ENCODE measurements at regions not wholly inside any gene's neighbourhood (a gene's known extent, or its start where the extent isn't known, plus 50 kb on each side); places are given as distances from the start of the nearest gene placed in this dataset.
"Not testable (repeated sequence)": the region's sequence is repeated elsewhere in the genome, so short reads cannot be mapped to it uniquely, and the experiment has no call there.

GRCh38 chr1:157249326-157249725, 111.1 kb upstream of the ETV3 start:
- H4K20me1 ChIP-seq (ENCODE audit: insufficient read depth, low read length, poor library complexity, severe bottlenecking), result no peaks in the 10 kb centered on the region
- H3K4me2 ChIP-seq (ENCODE audit: low read depth, low read length, poor library complexity, severe bottlenecking), result no peak overlapping the region
- H3K79me2 ChIP-seq (ENCODE audit: insufficient read depth, low read length), result no peaks in the 10 kb centered on the region
- no peak for TF ChIP-seq EZH2phosphoT487 (IDR thresholded peaks at IDR 0.05; ENCODE audit: borderline replicate concordance)
- no peak for TF ChIP-seq CTCF (conservative IDR thresholded peaks at IDR 0.05; ENCODE audit: low read length)
- H3K4me1 ChIP-seq (ENCODE audit: insufficient read depth, low read length, poor library complexity, severe bottlenecking), result no peaks in the 10 kb centered on the region
- no peak overlapping the region for H3K9ac ChIP-seq (ENCODE audit: low read depth, low read length, poor library complexity, severe bottlenecking)
- H3K9me3 ChIP-seq (ENCODE audit: insufficient read depth, low read depth, low read length), result peaks cover 4% of the 10 kb centered on the region; the same call in 1 of the 2 replicates
- H3K27me3 ChIP-seq (ENCODE audit: insufficient read depth, low read length, poor library complexity, severe bottlenecking), result no peaks in the 10 kb centered on the region
- no peaks in the 10 kb centered on the region for H3K9me2 ChIP-seq (replicated peaks; ENCODE audit: low read depth, low read length)
- no peak overlapping the region for H2AFZ ChIP-seq (ENCODE audit: low read length)
- H3K36me3 ChIP-seq (ENCODE audit: insufficient read depth, low read length), result no peaks in the 10 kb centered on the region
- no peak overlapping the region for H3K4me3 ChIP-seq (ENCODE audit: low read length, poor library complexity, severe bottlenecking)
- H3F3A ChIP-seq (ENCODE audit: low read depth), result no peaks in the 10 kb centered on the region

DNA sequence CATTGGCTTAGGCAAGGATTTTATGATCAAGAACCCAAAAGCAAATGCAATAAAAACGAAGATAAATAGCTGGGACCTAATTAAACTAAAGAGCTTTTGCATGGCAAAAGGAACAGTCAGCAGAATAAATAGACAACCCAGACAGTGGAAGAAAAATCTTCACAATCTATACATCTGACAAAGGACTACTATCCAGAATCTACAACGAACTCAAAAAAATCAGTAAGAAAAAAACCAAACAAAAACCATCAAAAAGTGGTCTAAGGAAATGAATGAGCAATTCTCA, 109.5 kb upstream of the ETV3 start:
- not testable (repeated sequence) for H3K9me2 ChIP-seq (replicated peaks; ENCODE audit: low read depth, low read length); H3K9me3 ChIP-seq (ENCODE audit: insufficient read depth, low read depth, low read length); H2AFZ ChIP-seq (ENCODE audit: low read length); H3K4me1 ChIP-seq (ENCODE audit: insufficient read depth, low read length, poor library complexity, severe bottlenecking); H3K79me2 ChIP-seq (ENCODE audit: insufficient read depth, low read length); H3K4me3 ChIP-seq (ENCODE audit: low read length, poor library complexity, severe bottlenecking); H3K4me2 ChIP-seq (ENCODE audit: low read depth, low read length, poor library complexity, severe bottlenecking); H4K20me1 ChIP-seq (ENCODE audit: insufficient read depth, low read length, poor library complexity, severe bottlenecking); H3F3A ChIP-seq (ENCODE audit: low read depth); H3K9ac ChIP-seq (ENCODE audit: low read depth, low read length, poor library complexity, severe bottlenecking); H3K36me3 ChIP-seq (ENCODE audit: insufficient read depth, low read length); H3K27me3 ChIP-seq (ENCODE audit: insufficient read depth, low read length, poor library complexity, severe bottlenecking)

GRCh38 chr1:157247005-157247763, 109.0 kb upstream of the ETV3 start:
- TF ChIP-seq CTCF (conservative IDR thresholded peaks at IDR 0.05; ENCODE audit: low read length) (no peak), EZH2phosphoT487 (IDR thresholded peaks at IDR 0.05; ENCODE audit: borderline replicate concordance) (no peak)
- H3K4me3 ChIP-seq (ENCODE audit: low read length, poor library complexity, severe bottlenecking), result no peak overlapping the region
- no peaks in the 10 kb centered on the region for H3K9me2 ChIP-seq (replicated peaks; ENCODE audit: low read depth, low read length)
- H3K9me3 ChIP-seq (ENCODE audit: insufficient read depth, low read depth, low read length), result no peaks in the 10 kb centered on the region
- no peaks in the 10 kb centered on the region for H3K27me3 ChIP-seq (ENCODE audit: insufficient read depth, low read length, poor library complexity, severe bottlenecking)
- H3K9ac ChIP-seq (ENCODE audit: low read depth, low read length, poor library complexity, severe bottlenecking), result no peak overlapping the region
- no peaks in the 10 kb centered on the region for H3K4me1 ChIP-seq (ENCODE audit: insufficient read depth, low read length, poor library complexity, severe bottlenecking)
- no peaks in the 10 kb centered on the region for H3K79me2 ChIP-seq (ENCODE audit: insufficient read depth, low read length)
- H3K4me2 ChIP-seq (ENCODE audit: low read depth, low read length, poor library complexity, severe bottlenecking), result no peak overlapping the region
- H4K20me1 ChIP-seq (ENCODE audit: insufficient read depth, low read length, poor library complexity, severe bottlenecking), result no peaks in the 10 kb centered on the region
- no peaks in the 10 kb centered on the region for H3K36me3 ChIP-seq (ENCODE audit: insufficient read depth, low read length)
- no peaks in the 10 kb centered on the region for H3F3A ChIP-seq (ENCODE audit: low read depth)
- H2AFZ ChIP-seq (ENCODE audit: low read length), result no peak overlapping the region

DNA sequence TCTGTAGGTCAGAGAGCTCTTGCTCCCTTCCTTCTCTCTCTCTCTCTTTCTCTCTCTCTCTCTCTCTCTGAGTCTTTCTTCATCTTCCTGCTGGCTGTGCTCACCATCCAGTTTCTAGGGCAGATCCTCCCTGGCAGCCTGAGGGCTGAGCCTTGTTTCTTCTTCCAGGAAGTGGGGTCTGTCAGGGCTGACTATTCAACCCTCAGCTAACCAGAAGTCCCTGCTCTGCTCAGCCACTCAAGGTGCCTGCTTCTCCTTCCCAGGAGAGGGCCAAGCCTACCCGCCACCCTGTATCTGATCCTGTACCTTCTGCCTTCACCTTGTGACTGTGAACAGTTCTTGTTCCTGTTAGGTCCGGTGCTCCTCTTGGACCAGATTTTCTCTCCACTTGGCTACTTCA, 107.6 kb upstream of the ETV3 start:
- no peaks in the 10 kb centered on the region for H3K79me2 ChIP-seq (ENCODE audit: insufficient read depth, low read length)
- no peak overlapping the region for H3K4me2 ChIP-seq (ENCODE audit: low read depth, low read length, poor library complexity, severe bottlenecking)
- no peaks in the 10 kb centered on the region for H3K9me2 ChIP-seq (replicated peaks; ENCODE audit: low read depth, low read length)
- no peak overlapping the region for H3K9ac ChIP-seq (ENCODE audit: low read depth, low read length, poor library complexity, severe bottlenecking)
- no peak overlapping the region for H2AFZ ChIP-seq (ENCODE audit: low read length)
- TF ChIP-seq EZH2phosphoT487 (IDR thresholded peaks at IDR 0.05; ENCODE audit: borderline replicate concordance), result no peak
- no peak for TF ChIP-seq CTCF (conservative IDR thresholded peaks at IDR 0.05; ENCODE audit: low read length)
- H4K20me1 ChIP-seq (ENCODE audit: insufficient read depth, low read length, poor library complexity, severe bottlenecking), result no peaks in the 10 kb centered on the region
- H3K36me3 ChIP-seq (ENCODE audit: insufficient read depth, low read length), result no peaks in the 10 kb centered on the region
- H3K9me3 ChIP-seq (ENCODE audit: insufficient read depth, low read depth, low read length), result no peaks in the 10 kb centered on the region
- no peaks in the 10 kb centered on the region for H3K27me3 ChIP-seq (ENCODE audit: insufficient read depth, low read length, poor library complexity, severe bottlenecking)
- peaks cover 2% of the 10 kb centered on the region for H3K4me1 ChIP-seq (ENCODE audit: insufficient read depth, low read length, poor library complexity, severe bottlenecking)
- no peaks in the 10 kb centered on the region for H3F3A ChIP-seq (ENCODE audit: low read depth)
- no peak overlapping the region for H3K4me3 ChIP-seq (ENCODE audit: low read length, poor library complexity, severe bottlenecking)

Data from Loucy (cell line).